ENCODE measurements at regions not wholly inside any gene's neighbourhood (a gene's known extent, or its start where the extent isn't known, plus 50 kb on each side); places are given as distances from the start of the nearest gene placed in this dataset.

DNA sequence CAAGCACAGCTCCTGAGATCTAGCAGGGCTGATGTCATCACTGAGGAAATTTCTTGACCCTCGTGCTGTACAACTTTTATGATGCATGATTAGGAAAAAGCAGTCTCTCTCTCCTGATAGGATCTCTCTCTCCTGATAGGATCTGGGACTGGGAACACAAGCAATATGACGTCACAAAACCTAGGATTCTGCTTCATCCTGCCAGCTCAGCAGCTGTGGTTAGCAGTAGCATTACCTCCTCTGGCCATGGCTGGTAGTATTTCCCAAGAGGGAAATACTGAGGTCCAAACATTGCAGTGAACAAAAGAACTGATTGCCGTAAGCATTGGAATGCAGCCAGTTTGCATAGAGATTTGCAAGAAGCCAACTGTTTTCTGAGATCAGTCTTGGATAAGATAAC lies 521.2 kb upstream of the POU3F3 start:
- TF ChIP-seq, protein P1, sequence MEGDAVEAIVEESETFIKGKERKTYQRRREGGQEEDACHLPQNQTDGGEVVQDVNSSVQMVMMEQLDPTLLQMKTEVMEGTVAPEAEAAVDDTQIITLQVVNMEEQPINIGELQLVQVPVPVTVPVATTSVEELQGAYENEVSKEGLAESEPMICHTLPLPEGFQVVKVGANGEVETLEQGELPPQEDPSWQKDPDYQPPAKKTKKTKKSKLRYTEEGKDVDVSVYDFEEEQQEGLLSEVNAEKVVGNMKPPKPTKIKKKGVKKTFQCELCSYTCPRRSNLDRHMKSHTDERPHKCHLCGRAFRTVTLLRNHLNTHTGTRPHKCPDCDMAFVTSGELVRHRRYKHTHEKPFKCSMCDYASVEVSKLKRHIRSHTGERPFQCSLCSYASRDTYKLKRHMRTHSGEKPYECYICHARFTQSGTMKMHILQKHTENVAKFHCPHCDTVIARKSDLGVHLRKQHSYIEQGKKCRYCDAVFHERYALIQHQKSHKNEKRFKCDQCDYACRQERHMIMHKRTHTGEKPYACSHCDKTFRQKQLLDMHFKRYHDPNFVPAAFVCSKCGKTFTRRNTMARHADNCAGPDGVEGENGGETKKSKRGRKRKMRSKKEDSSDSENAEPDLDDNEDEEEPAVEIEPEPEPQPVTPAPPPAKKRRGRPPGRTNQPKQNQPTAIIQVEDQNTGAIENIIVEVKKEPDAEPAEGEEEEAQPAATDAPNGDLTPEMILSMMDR (IDR thresholded peaks at IDR 0.05 in 8 of 11, conservative IDR thresholded peaks at IDR 0.05 in 3 of 11), result no peak
- no peak for TF ChIP-seq POLR2AphosphoS5 (IDR thresholded peaks at IDR 0.05)

Measured in spleen (tissue), 7 donors.